ENCODE measurements at regions not wholly inside any gene's neighbourhood (a gene's known extent, or its start where the extent isn't known, plus 50 kb on each side); places are given as distances from the start of the nearest gene placed in this dataset.

DNA sequence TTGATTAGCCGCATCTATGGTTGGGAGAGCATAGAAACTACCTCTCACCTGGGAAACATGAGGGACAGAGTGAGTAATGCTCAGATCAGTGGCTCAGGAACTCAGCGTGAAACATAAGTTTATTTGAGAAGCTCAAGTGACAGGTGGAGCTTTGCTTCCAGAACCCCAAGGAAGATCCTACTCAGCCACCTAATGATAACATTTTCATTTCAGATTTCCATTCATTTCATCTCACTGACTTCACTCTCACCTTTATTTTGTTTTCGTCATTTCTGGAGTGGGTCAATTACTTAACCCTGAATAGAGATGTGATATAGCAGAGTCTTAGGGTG is 145.5 kb upstream of the DUSP10 start:
- TF ChIP-seq, protein P1, sequence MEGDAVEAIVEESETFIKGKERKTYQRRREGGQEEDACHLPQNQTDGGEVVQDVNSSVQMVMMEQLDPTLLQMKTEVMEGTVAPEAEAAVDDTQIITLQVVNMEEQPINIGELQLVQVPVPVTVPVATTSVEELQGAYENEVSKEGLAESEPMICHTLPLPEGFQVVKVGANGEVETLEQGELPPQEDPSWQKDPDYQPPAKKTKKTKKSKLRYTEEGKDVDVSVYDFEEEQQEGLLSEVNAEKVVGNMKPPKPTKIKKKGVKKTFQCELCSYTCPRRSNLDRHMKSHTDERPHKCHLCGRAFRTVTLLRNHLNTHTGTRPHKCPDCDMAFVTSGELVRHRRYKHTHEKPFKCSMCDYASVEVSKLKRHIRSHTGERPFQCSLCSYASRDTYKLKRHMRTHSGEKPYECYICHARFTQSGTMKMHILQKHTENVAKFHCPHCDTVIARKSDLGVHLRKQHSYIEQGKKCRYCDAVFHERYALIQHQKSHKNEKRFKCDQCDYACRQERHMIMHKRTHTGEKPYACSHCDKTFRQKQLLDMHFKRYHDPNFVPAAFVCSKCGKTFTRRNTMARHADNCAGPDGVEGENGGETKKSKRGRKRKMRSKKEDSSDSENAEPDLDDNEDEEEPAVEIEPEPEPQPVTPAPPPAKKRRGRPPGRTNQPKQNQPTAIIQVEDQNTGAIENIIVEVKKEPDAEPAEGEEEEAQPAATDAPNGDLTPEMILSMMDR (IDR thresholded peaks at IDR 0.05; ENCODE audit: control insufficient read depth, extremely low read depth, insufficient read depth), result no peak
- no peak overlapping the region for H3K4me3 ChIP-seq (ENCODE audit: low read depth, low read length)
- DNase-seq (ENCODE audit: low read depth), result no peak

DNA sequence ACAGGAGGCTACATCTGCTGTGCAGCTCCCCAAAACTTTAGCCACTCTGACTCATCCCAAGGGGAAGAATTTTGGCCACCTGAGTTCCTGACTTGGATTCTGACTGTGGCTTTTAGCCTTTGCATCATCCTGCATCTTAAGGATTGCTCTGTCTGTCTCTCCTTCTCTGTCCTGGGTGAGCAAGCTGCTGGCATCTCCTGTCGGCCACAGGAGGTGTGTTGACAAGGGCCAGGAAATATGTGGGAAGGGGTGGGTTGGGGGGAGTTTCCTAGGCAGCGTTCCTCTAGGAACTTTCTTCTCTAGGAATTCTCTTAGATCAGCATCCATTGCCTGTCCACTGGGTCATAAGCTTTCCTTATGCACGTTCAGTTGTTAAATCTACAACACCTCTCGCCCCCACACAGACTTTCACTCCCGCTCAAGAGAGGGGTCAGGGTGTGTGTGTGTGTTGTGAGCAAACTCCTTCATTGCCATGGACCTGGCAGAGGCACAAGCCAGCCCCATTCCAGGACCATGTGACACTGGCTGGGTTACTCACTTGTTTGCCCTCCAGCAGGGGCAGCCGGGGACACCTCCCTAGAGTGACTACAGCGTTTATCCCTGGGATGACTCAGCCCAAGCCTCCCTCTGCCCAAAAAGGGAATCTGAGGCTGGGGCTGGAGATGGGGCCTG is 145.0 kb upstream of the DUSP10 start:
- TF ChIP-seq, protein P1 (IDR thresholded peaks at IDR 0.05; ENCODE audit: control insufficient read depth, extremely low read depth, insufficient read depth), result 0 out of 2 replicates have a peak, but pooled peaks have one; percentile 0
- DNase-seq (ENCODE audit: low read depth), result peak; percentile 75
- H3K4me3 ChIP-seq (ENCODE audit: low read depth, low read length), result no peak overlapping the region

DNA sequence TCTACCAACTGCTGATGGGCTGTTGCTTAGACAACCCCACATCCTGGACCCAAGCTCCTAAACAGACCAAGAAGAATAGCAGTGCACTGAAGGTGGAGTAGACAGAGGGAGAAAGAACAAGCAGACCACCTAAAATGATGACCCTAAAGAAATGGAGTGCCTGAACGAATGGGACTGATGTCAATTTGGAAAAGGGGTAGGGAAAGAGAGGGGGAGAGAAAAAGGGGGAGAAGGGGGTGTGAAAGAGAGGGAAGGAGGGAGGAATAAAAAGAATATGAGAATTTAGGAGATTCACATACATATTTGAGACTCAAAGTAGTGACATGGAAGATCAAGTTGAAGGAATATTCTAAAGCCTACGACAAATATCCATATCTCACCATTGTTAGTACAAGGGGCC is 144.4 kb upstream of the DUSP10 start:
- no peak overlapping the region for H3K4me3 ChIP-seq (ENCODE audit: low read depth, low read length)
- no peak for DNase-seq (ENCODE audit: low read depth)
- TF ChIP-seq, protein P1 (IDR thresholded peaks at IDR 0.05; ENCODE audit: control insufficient read depth, extremely low read depth, insufficient read depth), result no peak

DNA sequence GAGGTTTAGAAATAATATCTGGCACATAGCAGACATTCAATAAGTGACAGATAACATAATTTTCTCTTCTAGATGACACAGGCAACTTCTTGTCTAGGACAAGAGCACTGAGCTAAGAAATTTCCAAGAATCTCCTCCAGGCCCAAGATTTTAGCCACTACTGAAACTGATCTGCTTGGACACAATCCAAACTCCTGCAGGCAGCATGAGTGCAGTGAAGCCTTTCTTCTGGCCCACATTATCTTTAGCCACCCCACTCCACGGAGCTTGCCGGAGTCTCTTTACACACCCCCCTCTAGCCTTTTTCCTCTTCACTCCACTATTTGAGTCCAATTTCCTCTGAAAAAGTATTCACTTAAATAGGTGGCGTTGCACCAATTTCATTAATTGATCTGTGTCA is 142.9 kb upstream of the DUSP10 start:
- TF ChIP-seq, protein P1 (IDR thresholded peaks at IDR 0.05; ENCODE audit: control insufficient read depth, extremely low read depth, insufficient read depth), result no peak
- DNase-seq (ENCODE audit: low read depth), result no peak

DNA sequence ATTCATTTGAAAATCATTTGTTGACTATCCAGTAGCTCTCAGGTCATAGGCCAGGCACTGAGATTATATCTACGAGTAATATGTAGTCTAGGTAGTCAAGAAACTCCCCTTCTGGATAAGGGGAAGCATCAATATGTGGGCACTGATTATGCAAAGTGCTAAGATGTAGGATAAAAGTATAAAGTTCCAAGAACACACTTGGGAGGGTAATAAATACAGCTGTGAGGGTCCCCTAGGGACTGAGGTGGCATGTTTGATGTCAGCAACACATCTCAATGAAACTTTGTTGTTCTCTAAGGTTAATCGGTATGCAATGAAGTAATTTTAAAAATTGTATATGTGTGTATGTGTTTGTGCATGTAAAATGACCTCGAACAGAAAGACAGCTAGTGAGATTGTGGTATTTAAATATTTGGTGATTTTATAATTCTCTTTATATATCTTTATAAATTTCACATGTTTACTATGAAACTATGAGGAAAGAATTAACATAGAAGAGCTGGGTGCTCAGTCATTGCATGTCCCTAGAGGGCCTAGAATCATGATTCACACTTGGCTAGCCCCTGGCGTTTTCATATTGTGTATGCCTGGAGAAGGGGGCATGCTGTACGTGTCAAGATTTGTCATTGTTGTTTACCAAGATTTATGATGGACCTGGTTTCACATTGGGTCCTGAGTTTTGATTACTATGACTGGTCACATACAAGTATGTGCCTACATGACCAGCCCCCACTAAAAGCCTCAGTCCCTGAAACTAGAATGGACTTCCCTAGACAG is 140.1 kb upstream of the DUSP10 start:
- TF ChIP-seq, protein P1 (IDR thresholded peaks at IDR 0.05; ENCODE audit: control insufficient read depth, extremely low read depth, insufficient read depth), result no peak
- no peak overlapping the region for H3K4me3 ChIP-seq (ENCODE audit: low read depth, low read length)
- no peak for DNase-seq (ENCODE audit: low read depth)

More for the DNA sequence above, 142.9 kb upstream of the DUSP10 start:
- H3K4me3 ChIP-seq (ENCODE audit: low read depth, low read length), result no peak overlapping the region

DNA sequence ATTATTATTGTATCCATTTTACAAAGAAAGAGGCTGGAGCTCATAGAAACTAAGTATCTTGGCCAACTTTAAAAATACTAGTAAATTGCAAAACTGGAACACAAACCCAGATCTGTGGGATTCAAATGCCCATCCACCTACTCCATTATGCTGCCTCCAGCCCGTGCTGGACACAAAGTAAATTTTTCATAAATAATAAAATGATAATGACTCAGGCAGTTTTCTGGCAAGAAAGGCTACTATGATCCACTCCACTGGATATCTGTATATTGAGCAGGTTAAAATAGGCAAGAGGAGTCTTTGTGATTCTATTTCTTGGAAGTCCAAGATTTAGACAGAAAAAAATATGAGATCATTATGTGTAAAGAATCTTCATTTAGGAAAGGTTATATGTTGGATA is 138.3 kb upstream of the DUSP10 start:
- TF ChIP-seq, protein P1 (IDR thresholded peaks at IDR 0.05; ENCODE audit: control insufficient read depth, extremely low read depth, insufficient read depth), result no peak
- no peak overlapping the region for H3K4me3 ChIP-seq (ENCODE audit: low read depth, low read length)
- DNase-seq (ENCODE audit: low read depth), result no peak
